Activated naive CD4-positive, alpha-beta T cell treated with anti-CD3 and anti-CD28 coated beads, Interleukin-2, amount 10 ng/mL, durations not matched to agents 7 days and 5 days (primary cell): ENCODE measurements at regions not wholly inside any gene's neighbourhood (a gene's known extent, or its start where the extent isn't known, plus 50 kb on each side); places are given as distances from the start of the nearest gene placed in this dataset.

ENCODE experiments used
- CTCF ChIA-PET: fragments of 350-600 bp; sonication (Branson Sonifier 250); formaldehyde crosslinking; loops from one replicate; lab custom pipeline; 2021; ENCODE audit warnings: antibody characterized with exemption; lab: Charles Lee
- DNase-seq: peaks from one replicate; pipeline ENCODE4 v3.0.0-alpha.2; 2020
- H3K27ac Mint-ChIP-seq: one replicate; pipeline ENCODE4 v1.8.0; 2021; ENCODE audit warnings: mild to moderate bottlenecking, moderate library complexity, mixed read lengths
- H3K27me3 Mint-ChIP-seq: one replicate; pipeline ENCODE4 v1.8.0; 2021; ENCODE audit warnings: mild to moderate bottlenecking, mixed read lengths
- H3K36me3 Mint-ChIP-seq: one replicate; pipeline ENCODE4 v1.8.0; 2021; ENCODE audit warnings: mixed read lengths
- H3K4me1 Mint-ChIP-seq: one replicate; pipeline ENCODE4 v1.8.0; 2021; ENCODE audit warnings: mixed read lengths
- H3K4me3 Mint-ChIP-seq: one replicate; pipeline ENCODE4 v1.8.0; 2021; ENCODE audit warnings: mild to moderate bottlenecking, moderate library complexity, mixed read lengths
- H3K9me3 Mint-ChIP-seq: one replicate; pipeline ENCODE4 v1.8.0; 2021; ENCODE audit warnings: mixed read lengths

DNA sequence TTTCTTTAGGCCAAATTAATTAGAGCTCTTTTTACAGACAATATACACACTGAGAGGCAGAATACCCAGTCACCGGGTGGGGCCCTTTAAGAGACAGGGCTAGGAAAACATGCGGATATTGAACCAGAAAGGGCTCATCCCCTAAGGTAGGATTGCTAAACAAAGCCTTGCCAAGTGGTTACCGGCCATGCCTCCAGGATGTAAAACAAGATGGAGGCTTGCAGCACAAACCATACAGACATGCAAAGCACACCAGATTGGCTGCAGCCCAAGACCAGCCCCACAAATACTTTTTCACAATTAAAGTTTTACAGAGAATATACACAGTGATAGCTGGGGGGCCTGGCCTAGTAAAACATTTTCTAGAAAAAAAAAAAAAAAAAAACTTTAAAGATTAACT, 210.0 kb downstream of the KLHL4 start:
- H3K27me3 Mint-ChIP-seq: no peaks in the 10 kb centered on the region
- CTCF ChIA-PET: no interaction called here
- no peak overlapping the region for H3K4me3 Mint-ChIP-seq
- H3K36me3 Mint-ChIP-seq: no peaks in the 10 kb centered on the region
- DNase-seq: no peak
- H3K4me1 Mint-ChIP-seq: no peaks in the 10 kb centered on the region
- H3K9me3 Mint-ChIP-seq: peaks cover 2% of the 10 kb centered on the region
- H3K27ac Mint-ChIP-seq: no peak overlapping the region

DNA sequence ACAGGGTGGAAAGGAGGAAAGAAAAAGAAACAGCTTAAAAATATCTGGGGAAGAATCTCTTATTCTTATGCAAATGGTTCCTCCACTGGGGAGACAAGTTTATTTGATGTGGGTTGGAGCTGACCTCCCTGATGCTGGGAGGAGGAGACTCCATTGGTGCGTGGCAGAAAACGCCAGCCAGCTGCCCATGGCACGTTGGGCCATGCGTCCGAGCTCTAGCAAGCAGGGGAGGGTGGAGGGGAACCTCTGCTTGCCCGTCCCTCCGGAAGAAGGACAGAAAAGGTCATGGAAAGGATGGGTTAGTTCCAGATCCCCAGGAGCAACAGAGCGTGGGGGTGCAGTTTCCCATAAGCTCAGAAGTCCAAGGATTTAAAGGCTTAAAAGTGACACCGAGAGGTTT, 210.4 kb downstream of the KLHL4 start:
- no peak for DNase-seq
- CTCF ChIA-PET: no interaction called here
- no peaks in the 10 kb centered on the region for H3K36me3 Mint-ChIP-seq
- H3K4me1 Mint-ChIP-seq: no peaks in the 10 kb centered on the region
- no peak overlapping the region for H3K27ac Mint-ChIP-seq
- H3K4me3 Mint-ChIP-seq: no peak overlapping the region
- no peaks in the 10 kb centered on the region for H3K27me3 Mint-ChIP-seq
- peaks cover 2% of the 10 kb centered on the region for H3K9me3 Mint-ChIP-seq

DNA sequence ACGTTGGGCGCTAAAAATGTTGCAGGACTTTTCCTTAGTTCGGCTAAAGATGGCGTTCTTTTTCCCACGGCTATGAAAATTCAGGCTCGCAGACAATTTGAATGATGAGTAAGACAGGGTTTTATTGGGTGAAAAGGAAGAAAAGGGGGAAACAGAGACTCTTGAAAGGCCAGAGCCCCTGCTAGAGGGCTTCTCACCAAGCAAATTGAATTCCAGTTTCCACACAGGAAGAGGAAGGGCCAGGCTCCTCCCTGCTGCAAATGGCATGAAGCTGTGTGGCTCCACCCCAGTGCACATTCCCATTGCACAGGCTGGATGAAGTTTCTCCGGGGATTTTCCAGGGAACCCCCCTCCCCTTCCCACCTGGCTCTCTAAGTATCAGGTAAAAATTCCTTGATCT, 210.9 kb downstream of the KLHL4 start:
- no peak overlapping the region for H3K4me3 Mint-ChIP-seq
- peaks cover 2% of the 10 kb centered on the region for H3K9me3 Mint-ChIP-seq
- H3K27ac Mint-ChIP-seq: no peak overlapping the region
- H3K4me1 Mint-ChIP-seq: no peaks in the 10 kb centered on the region
- CTCF ChIA-PET: no interaction called here
- DNase-seq: no peak
- H3K36me3 Mint-ChIP-seq: no peaks in the 10 kb centered on the region
- no peaks in the 10 kb centered on the region for H3K27me3 Mint-ChIP-seq

DNA sequence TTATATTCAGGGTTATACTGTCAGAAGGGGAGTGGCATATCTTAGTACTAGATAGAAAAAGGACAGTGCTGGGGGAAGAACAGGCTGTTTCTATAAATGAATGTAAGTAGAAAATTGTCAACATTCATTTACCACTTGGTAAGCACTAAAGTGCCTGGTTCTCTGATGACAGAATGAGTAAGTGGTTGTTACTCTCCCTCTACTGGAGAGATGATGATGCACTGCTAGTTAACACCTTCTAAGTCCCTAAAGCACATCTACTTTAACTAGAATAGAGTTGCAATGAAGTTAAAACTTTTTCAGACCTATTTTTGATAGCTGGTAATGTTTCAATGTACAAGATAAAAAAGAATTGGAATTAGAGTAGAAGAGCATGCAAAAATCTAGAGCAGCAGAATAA, 214.5 kb downstream of the KLHL4 start:
- Mint-ChIP-seq H3K27me3 (no peaks in the 10 kb centered on the region), H3K36me3 (no peaks in the 10 kb centered on the region), H3K9me3 (no peaks in the 10 kb centered on the region), H3K4me1 (no peaks in the 10 kb centered on the region), H3K27ac (no peak overlapping the region), H3K4me3 (no peak overlapping the region)
- CTCF ChIA-PET: no interaction called here
- DNase-seq: no peak

DNA sequence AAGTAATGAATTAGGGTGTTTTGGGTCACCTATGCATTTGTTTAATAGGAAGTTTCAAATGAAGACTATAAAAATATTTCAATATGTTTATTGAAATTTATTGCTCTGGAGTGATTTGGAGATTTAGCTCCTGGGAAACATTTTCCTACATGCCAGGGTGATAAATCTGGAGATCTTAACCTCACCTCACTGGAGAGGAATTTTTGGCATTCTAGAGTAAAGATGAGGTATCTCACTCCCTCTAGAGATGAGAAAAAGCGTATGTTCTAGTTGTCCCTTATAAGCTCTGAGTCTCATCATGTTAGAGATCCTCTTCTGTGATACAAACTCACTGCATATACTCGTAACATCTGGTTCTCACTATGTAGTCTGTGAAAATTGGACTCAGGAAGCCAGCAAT, 219.0 kb downstream of the KLHL4 start:
- DNase-seq: no peak
- no peaks in the 10 kb centered on the region for H3K9me3 Mint-ChIP-seq
- CTCF ChIA-PET: interaction anchor here (0.6 kb wide), 1 partner anchor 78 kb away, joined by 3 read pairs; no protein-coding TSS in a partner anchor
- no peaks in the 10 kb centered on the region for H3K36me3 Mint-ChIP-seq
- no peaks in the 10 kb centered on the region for H3K27me3 Mint-ChIP-seq
- no peak overlapping the region for H3K4me3 Mint-ChIP-seq
- H3K4me1 Mint-ChIP-seq: no peaks in the 10 kb centered on the region
- H3K27ac Mint-ChIP-seq: no peak overlapping the region

DNA sequence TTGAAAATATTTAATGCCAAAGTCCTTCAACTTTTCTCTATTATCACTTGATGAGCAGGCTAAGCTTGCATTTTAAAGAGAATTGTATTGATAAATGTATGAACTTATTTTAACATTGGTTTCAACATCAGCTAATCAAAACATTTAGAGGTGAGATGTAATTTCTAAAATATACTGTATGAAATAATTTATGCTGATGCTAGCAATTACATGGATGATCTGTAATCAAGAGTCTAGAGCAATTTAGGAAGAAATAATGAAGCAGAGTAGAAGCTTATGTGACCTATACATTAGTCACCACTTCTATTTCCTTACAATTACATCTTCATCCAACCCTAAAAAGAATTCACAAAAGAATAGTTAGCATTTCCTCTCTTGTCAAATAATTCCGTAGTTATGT, 226.8 kb downstream of the KLHL4 start:
- no peaks in the 10 kb centered on the region for H3K27me3 Mint-ChIP-seq
- CTCF ChIA-PET: no interaction called here
- no peak for DNase-seq
- H3K4me1 Mint-ChIP-seq: no peaks in the 10 kb centered on the region
- H3K27ac Mint-ChIP-seq: no peak overlapping the region
- H3K9me3 Mint-ChIP-seq: no peaks in the 10 kb centered on the region
- H3K4me3 Mint-ChIP-seq: no peak overlapping the region
- no peaks in the 10 kb centered on the region for H3K36me3 Mint-ChIP-seq

DNA sequence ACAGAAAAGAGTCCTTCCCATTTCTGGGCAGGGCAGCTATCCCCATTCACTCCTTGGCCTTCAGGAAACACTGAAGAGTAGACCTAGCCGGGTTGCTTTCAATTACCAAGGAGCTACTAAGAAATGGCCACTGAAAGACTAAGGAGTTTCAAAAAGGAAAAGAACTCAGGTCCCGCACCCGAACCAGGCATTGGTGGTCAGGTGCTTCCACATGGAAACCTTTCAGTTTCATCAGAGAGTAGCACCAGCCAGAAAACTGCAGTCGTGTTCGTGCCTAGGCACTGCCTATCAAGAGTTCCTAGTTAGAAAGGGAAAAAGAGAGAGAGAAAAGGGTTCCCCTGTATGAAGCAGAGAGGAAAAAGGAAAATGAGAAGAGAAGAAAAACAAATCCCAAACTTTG, 237.9 kb downstream of the KLHL4 start:
- Mint-ChIP-seq H3K9me3 (no peaks in the 10 kb centered on the region), H3K4me1 (no peaks in the 10 kb centered on the region), H3K27me3 (no peaks in the 10 kb centered on the region), H3K4me3 (no peak overlapping the region), H3K27ac (no peak overlapping the region), H3K36me3 (no peaks in the 10 kb centered on the region)
- no peak for DNase-seq
- CTCF ChIA-PET: no interaction called here

- Mint-ChIP-seq H3K36me3 (no peaks in the 10 kb centered on the region), H3K27ac (no peak overlapping the region), H3K4me3 (no peak overlapping the region), H3K9me3 (no peaks in the 10 kb centered on the region), H3K27me3 (no peaks in the 10 kb centered on the region), H3K4me1 (no peaks in the 10 kb centered on the region)
- DNase-seq: no peak
- CTCF ChIA-PET: no interaction called here
Observed at GRCh38 chrX:87788976-87789375, 271.4 kb downstream of the KLHL4 start.

GRCh38 chrX:87798039-87798438, 280.4 kb downstream of the KLHL4 start:
- Mint-ChIP-seq H3K27me3 (no peaks in the 10 kb centered on the region), H3K4me3 (no peak overlapping the region), H3K9me3 (no peaks in the 10 kb centered on the region), H3K36me3 (no peaks in the 10 kb centered on the region), H3K27ac (no peak overlapping the region), H3K4me1 (no peaks in the 10 kb centered on the region)
- CTCF ChIA-PET: no interaction called here
- DNase-seq: no peak

DNA sequence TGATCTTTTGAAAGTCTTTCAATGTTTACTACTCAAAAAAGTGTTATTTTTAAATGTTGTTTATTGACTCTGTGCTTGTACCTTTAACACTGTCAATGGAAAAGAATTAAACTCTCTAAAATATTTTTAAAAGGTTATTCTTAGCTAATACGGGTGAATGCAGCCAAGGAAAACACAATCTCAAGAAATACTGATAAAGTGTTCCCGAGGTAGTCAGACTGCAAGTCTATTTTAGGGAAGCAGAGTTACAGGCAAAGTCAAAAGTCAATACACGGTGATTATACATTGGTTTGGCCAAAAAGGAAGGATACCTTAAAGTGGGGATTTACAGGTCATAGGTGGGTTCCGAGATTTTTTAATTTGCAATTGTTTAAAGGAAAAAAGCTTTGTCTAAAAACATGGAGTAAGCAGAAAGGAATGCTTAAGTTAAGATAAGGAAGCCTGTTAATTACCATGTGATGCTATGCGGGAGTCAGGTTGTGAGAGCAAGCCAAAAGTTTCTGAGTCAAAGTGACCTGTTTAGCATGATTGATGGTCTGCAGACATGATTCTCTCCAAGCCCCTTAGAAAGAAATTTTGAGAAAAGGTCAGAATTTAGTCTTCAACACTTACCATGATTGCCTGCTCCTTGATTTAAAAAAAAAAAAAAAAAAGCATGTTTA, 288.4 kb downstream of the KLHL4 start:
- H3K4me1 Mint-ChIP-seq: no peaks in the 10 kb centered on the region
- H3K27ac Mint-ChIP-seq: no peak overlapping the region
- CTCF ChIA-PET: no interaction called here
- no peak for DNase-seq
- H3K36me3 Mint-ChIP-seq: no peaks in the 10 kb centered on the region
- H3K27me3 Mint-ChIP-seq: no peaks in the 10 kb centered on the region
- H3K4me3 Mint-ChIP-seq: no peak overlapping the region
- H3K9me3 Mint-ChIP-seq: peaks cover 2% of the 10 kb centered on the region

- no peak for DNase-seq
- H3K4me1 Mint-ChIP-seq: no peaks in the 10 kb centered on the region
- CTCF ChIA-PET: no interaction called here
- no peak overlapping the region for H3K27ac Mint-ChIP-seq
- no peaks in the 10 kb centered on the region for H3K27me3 Mint-ChIP-seq
- peaks cover 2% of the 10 kb centered on the region for H3K9me3 Mint-ChIP-seq
- no peaks in the 10 kb centered on the region for H3K36me3 Mint-ChIP-seq
- H3K4me3 Mint-ChIP-seq: no peak overlapping the region
Observed at GRCh38 chrX:87808576-87809243, 291.1 kb downstream of the KLHL4 start.

DNA sequence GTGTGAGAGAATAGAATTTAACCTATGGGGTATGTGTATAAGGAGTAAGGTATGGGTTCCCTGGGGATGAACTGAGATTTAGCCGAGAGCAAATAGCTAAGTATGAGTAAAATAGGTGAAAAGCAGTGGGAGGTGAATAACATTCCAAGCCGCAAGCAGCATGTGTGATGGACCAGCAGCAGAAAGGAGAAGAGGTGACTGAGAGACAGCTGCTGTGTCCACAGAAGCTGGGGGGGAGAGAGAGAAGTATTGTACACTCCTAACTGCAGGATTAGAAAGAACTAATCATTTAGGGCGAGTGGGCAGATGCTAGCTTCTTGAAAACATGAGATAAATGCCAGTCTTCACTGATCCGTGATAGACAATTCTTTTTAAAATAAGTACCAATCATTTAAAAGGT, 296.0 kb downstream of the KLHL4 start:
- no peak overlapping the region for H3K4me3 Mint-ChIP-seq
- no peaks in the 10 kb centered on the region for H3K27me3 Mint-ChIP-seq
- CTCF ChIA-PET: no interaction called here
- no peak for DNase-seq
- H3K36me3 Mint-ChIP-seq: no peaks in the 10 kb centered on the region
- no peak overlapping the region for H3K27ac Mint-ChIP-seq
- H3K4me1 Mint-ChIP-seq: no peaks in the 10 kb centered on the region
- H3K9me3 Mint-ChIP-seq: peaks cover 2% of the 10 kb centered on the region

DNA sequence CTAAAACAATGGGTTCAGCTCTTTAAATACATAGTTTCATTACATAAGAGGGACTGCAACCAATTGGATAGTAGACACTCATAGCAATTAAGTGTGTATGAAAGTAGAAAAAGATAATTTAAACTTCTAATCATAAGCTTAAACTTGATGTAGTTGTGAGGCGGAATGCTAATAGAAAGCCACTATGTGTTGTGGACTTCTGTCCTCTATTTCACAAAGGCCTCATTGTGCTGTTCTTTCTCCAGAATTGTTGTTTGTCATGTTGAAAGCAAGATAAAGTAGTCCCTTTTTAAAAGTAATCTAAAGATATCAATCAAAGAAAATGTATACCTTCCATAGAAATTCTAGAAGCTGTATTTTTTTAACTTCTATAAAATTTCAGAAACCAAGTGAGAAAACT, 329.4 kb downstream of the KLHL4 start:
- peaks cover 1% of the 10 kb centered on the region for H3K9me3 Mint-ChIP-seq
- H3K27ac Mint-ChIP-seq: no peak overlapping the region
- no peaks in the 10 kb centered on the region for H3K27me3 Mint-ChIP-seq
- CTCF ChIA-PET: no interaction called here
- H3K4me1 Mint-ChIP-seq: no peaks in the 10 kb centered on the region
- no peak overlapping the region for H3K4me3 Mint-ChIP-seq
- no peak for DNase-seq
- H3K36me3 Mint-ChIP-seq: no peaks in the 10 kb centered on the region

- no peak for DNase-seq
- Mint-ChIP-seq H3K4me3 (no peak overlapping the region), H3K27me3 (no peaks in the 10 kb centered on the region), H3K9me3 (peaks cover 4% of the 10 kb centered on the region), H3K27ac (no peak overlapping the region), H3K36me3 (no peaks in the 10 kb centered on the region), H3K4me1 (no peaks in the 10 kb centered on the region)
- CTCF ChIA-PET: no interaction called here
Observed at GRCh38 chrX:87873347-87873941, 355.8 kb downstream of the KLHL4 start.

DNA sequence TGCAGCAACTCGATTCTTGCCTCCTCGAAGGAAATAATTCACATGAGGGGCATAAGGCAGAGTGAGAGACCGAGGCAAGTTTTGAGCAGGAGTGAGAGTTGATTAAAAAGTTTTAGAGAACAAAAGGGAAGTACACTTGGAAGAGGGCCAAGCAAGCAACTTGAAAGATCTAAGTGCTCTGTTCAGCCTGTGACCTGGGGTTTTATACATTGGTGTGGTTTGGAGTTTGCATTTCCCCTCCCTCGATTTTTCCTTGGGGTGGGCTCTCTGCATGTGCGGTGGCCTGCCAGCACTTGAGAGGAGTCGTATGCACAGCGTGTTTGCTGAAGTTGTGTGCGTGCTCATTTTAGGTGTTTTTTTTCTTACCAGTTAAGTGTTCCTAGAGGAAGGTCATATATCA, 356.4 kb downstream of the KLHL4 start:
- Mint-ChIP-seq H3K4me1 (no peaks in the 10 kb centered on the region), H3K9me3 (peaks cover 6% of the 10 kb centered on the region), H3K36me3 (no peaks in the 10 kb centered on the region), H3K27ac (no peak overlapping the region), H3K27me3 (no peaks in the 10 kb centered on the region), H3K4me3 (no peak overlapping the region)
- no peak for DNase-seq
- CTCF ChIA-PET: no interaction called here
